ENCODE measurements at regions not wholly inside any gene's neighbourhood (a gene's known extent, or its start where the extent isn't known, plus 50 kb on each side); places are given as distances from the start of the nearest gene placed in this dataset.

GRCh38 chr14:37712976-37713431, 117.6 kb downstream of the TTC6 start:
- TF ChIP-seq POLR2AphosphoS5 (IDR thresholded peaks at IDR 0.05) (no peak), CTCF (IDR thresholded peaks at IDR 0.05; ENCODE audit: poor library complexity, severe bottlenecking) (no peak), TAF1 (IDR thresholded peaks at IDR 0.05; ENCODE audit: low read depth) (no peak), EZH2 (IDR thresholded peaks at IDR 0.05; ENCODE audit: borderline replicate concordance, insufficient read depth, low read length, poor library complexity, severe bottlenecking) (no peak), SMC3 (conservative IDR thresholded peaks at IDR 0.05; ENCODE audit: poor library complexity) (no peak), MXI1 (conservative IDR thresholded peaks at IDR 0.05; ENCODE audit: poor library complexity, severe bottlenecking) (no peak), RAD21 (conservative IDR thresholded peaks at IDR 0.05) (no peak)
- TF ChIP-seq, protein P1, sequence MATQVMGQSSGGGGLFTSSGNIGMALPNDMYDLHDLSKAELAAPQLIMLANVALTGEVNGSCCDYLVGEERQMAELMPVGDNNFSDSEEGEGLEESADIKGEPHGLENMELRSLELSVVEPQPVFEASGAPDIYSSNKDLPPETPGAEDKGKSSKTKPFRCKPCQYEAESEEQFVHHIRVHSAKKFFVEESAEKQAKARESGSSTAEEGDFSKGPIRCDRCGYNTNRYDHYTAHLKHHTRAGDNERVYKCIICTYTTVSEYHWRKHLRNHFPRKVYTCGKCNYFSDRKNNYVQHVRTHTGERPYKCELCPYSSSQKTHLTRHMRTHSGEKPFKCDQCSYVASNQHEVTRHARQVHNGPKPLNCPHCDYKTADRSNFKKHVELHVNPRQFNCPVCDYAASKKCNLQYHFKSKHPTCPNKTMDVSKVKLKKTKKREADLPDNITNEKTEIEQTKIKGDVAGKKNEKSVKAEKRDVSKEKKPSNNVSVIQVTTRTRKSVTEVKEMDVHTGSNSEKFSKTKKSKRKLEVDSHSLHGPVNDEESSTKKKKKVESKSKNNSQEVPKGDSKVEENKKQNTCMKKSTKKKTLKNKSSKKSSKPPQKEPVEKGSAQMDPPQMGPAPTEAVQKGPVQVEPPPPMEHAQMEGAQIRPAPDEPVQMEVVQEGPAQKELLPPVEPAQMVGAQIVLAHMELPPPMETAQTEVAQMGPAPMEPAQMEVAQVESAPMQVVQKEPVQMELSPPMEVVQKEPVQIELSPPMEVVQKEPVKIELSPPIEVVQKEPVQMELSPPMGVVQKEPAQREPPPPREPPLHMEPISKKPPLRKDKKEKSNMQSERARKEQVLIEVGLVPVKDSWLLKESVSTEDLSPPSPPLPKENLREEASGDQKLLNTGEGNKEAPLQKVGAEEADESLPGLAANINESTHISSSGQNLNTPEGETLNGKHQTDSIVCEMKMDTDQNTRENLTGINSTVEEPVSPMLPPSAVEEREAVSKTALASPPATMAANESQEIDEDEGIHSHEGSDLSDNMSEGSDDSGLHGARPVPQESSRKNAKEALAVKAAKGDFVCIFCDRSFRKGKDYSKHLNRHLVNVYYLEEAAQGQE (IDR thresholded peaks at IDR 0.05; ENCODE audit: borderline replicate concordance) = no peak

All from neural cell (in vitro differentiated cells).